ENCODE measurements at regions not wholly inside any gene's neighbourhood (a gene's known extent, or its start where the extent isn't known, plus 50 kb on each side); places are given as distances from the start of the nearest gene placed in this dataset.

DNA sequence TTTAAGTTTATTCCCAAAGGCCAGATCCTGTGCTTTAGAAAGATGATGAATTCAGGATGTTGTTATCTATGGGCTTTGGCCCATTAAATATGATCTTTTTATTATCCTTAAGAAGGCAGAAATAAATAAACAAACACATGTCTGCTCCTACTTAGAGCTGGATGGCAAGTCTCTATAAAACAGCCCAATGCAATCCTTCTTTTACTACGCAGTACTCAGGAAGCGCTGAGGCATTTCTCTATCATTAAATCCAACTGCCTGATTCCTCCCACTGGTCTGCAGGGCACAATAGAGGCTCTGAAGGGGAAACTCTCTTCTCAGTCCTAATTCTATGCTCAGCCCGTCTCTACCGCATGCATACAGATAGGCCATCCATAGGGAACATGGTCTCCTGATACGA, 144.5 kb upstream of the TMEM72 start:
- TF ChIP-seq JUND (IDR thresholded peaks at IDR 0.05) (no peak), ZFX (IDR thresholded peaks at IDR 0.05) (no peak), CTCF (IDR thresholded peaks at IDR 0.05 in 2 of 3, conservative IDR thresholded peaks at IDR 0.05 in 1 of 3; ENCODE audit: borderline replicate concordance in 1 of 3, insufficient read depth in 1 of 3, low read depth in 2 of 3, low read length in 2 of 3) (no peak), POLR2AphosphoS5 (IDR thresholded peaks at IDR 0.05; ENCODE audit: low read depth, low read length) (no peak), RAD21 (IDR thresholded peaks at IDR 0.05; ENCODE audit: low read depth) (no peak), CEBPB (IDR thresholded peaks at IDR 0.05; ENCODE audit: low read depth) (no peak), EZH2phosphoT487 (IDR thresholded peaks at IDR 0.05; ENCODE audit: borderline replicate concordance) (no peak), POLR2A (IDR thresholded peaks at IDR 0.05; ENCODE audit: borderline replicate concordance, extremely low read depth, insufficient read depth, insufficient read length) (no peak), ZNF274 (IDR thresholded peaks at IDR 0.05; ENCODE audit: low read depth, low read length) (no peak), MAX (IDR thresholded peaks at IDR 0.05) (no peak), SIN3A (IDR thresholded peaks at IDR 0.05; ENCODE audit: low read depth) (no peak), TCF7L2 (IDR thresholded peaks at IDR 0.05; ENCODE audit: borderline replicate concordance, extremely low read depth, insufficient read depth, insufficient read length) (no peak), EZH2 (IDR thresholded peaks at IDR 0.05) (no peak)
- TF ChIP-seq, protein P1, sequence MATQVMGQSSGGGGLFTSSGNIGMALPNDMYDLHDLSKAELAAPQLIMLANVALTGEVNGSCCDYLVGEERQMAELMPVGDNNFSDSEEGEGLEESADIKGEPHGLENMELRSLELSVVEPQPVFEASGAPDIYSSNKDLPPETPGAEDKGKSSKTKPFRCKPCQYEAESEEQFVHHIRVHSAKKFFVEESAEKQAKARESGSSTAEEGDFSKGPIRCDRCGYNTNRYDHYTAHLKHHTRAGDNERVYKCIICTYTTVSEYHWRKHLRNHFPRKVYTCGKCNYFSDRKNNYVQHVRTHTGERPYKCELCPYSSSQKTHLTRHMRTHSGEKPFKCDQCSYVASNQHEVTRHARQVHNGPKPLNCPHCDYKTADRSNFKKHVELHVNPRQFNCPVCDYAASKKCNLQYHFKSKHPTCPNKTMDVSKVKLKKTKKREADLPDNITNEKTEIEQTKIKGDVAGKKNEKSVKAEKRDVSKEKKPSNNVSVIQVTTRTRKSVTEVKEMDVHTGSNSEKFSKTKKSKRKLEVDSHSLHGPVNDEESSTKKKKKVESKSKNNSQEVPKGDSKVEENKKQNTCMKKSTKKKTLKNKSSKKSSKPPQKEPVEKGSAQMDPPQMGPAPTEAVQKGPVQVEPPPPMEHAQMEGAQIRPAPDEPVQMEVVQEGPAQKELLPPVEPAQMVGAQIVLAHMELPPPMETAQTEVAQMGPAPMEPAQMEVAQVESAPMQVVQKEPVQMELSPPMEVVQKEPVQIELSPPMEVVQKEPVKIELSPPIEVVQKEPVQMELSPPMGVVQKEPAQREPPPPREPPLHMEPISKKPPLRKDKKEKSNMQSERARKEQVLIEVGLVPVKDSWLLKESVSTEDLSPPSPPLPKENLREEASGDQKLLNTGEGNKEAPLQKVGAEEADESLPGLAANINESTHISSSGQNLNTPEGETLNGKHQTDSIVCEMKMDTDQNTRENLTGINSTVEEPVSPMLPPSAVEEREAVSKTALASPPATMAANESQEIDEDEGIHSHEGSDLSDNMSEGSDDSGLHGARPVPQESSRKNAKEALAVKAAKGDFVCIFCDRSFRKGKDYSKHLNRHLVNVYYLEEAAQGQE (IDR thresholded peaks at IDR 0.05; ENCODE audit: low read depth) = no peak

Data from HCT116 (cell line).